Omental fat pad (tissue), 3 donors: ENCODE measurements at regions not wholly inside any gene's neighbourhood (a gene's known extent, or its start where the extent isn't known, plus 50 kb on each side); places are given as distances from the start of the nearest gene placed in this dataset.

ENCODE experiments used
- ATAC-seq: fragments of 150-250 bp; one replicate; pipeline ENCODE4 v1.9.1; 2016; ENCODE audit warnings: mild to moderate bottlenecking, moderate library complexity; ENCODE audit not compliant: low FRiP score
- DNase-seq: peaks from one replicate; pipeline ENCODE4 v3.0.0-alpha.2; 2019; ENCODE audit warnings: low spot score
- CTCF ChIP-seq, 3 donors: fragments of 450-650 bp; IDR thresholded peaks; one replicate each; pipeline ENCODE4 v1.5.1; 2016 to 2017; ENCODE audit warnings: antibody characterized with exemption in 3 of 3, mild to moderate bottlenecking in 3 of 3, moderate library complexity in 2 of 3

- no peak for TF ChIP-seq CTCF (IDR thresholded peaks at IDR 0.05)
- no peak for ATAC-seq
- no peak for DNase-seq
Measured at GRCh38 chr14:100653409-100653808, 66.2 kb upstream of the BEGAIN start.

GRCh38 chr14:100654025-100654813 is 67.0 kb upstream of the BEGAIN start:
- DNase-seq (no peak), ATAC-seq (peak; percentile 5)
- no peak for TF ChIP-seq CTCF (IDR thresholded peaks at IDR 0.05)

- peak in 2 of 3 donors; percentile 22 to 55 for TF ChIP-seq CTCF (IDR thresholded peaks at IDR 0.05)
- DNase-seq (no peak), ATAC-seq (peak; percentile 29)
Measured at GRCh38 chr14:100654814-100655740, 67.9 kb upstream of the BEGAIN start.

- DNase-seq: no peak
Measured at GRCh38 chr14:100655741-100656085, 68.5 kb upstream of the BEGAIN start.

GRCh38 chr14:100656996-100657395 is 69.7 kb upstream of the DLK1 start:
- ATAC-seq (no peak), DNase-seq (no peak)
- no peak for TF ChIP-seq CTCF (IDR thresholded peaks at IDR 0.05)

More at GRCh38 chr14:100655741-100656085, 68.5 kb upstream of the BEGAIN start:
- no peak for TF ChIP-seq CTCF (IDR thresholded peaks at IDR 0.05)
- ATAC-seq: no peak

GRCh38 chr14:100657780-100658179 is 68.9 kb upstream of the DLK1 start:
- DNase-seq: no peak
- TF ChIP-seq CTCF (IDR thresholded peaks at IDR 0.05): no peak
- no peak for ATAC-seq
